IMR-90 (cell line): ENCODE measurements at regions not wholly inside any gene's neighbourhood (a gene's known extent, or its start where the extent isn't known, plus 50 kb on each side); places are given as distances from the start of the nearest gene placed in this dataset.

Experiments used
- CEBPB ChIP-seq: IDR thresholded peaks from 2 replicates; pipeline ENCODE4 v1.6.1; 2012; ENCODE audit warnings: low read depth, low read length, improper control_type of control experiment
- ELK1 ChIP-seq: fragments of 150-350 bp; IDR thresholded peaks from 2 replicates; pipeline ENCODE4 v1.6.1; 2016; ENCODE audit warnings: low read depth, mild to moderate bottlenecking, low read length, moderate library complexity, borderline replicate concordance
- MAZ ChIP-seq: IDR thresholded peaks from 2 replicates; pipeline ENCODE4 v1.6.1; 2012; ENCODE audit warnings: low read depth, mild to moderate bottlenecking, low read length, improper control_type of control experiment, moderate library complexity, borderline replicate concordance
- POLR2A ChIP-seq: IDR thresholded peaks from 2 replicates; pipeline ENCODE4 v1.6.1; 2012; ENCODE audit warnings: mild to moderate bottlenecking, low read depth, low read length
- RAD21 ChIP-seq: IDR thresholded peaks from 2 replicates; pipeline ENCODE4 v1.6.1; 2012; ENCODE audit warnings: low read length, improper control_type of control experiment
- RFX5 ChIP-seq: IDR thresholded peaks from 2 replicates; pipeline ENCODE4 v1.8.0; 2012; ENCODE audit warnings: low read depth, mild to moderate bottlenecking, low read length, moderate library complexity
- TF ChIP-seq, protein P1 (sequence below): fragments of 150-350 bp; IDR thresholded peaks from 2 replicates; pipeline ENCODE4 v1.6.1; 2017; ENCODE audit warnings: mild to moderate bottlenecking, antibody characterized with exemption, low read length, low read depth
- TF ChIP-seq, protein P2 (sequence below): conservative IDR thresholded peaks from 2 replicates; pipeline ENCODE4 v1.5.1; 2012; ENCODE audit warnings: mild to moderate bottlenecking, low read depth, low read length, improper control_type of control experiment

DNA sequence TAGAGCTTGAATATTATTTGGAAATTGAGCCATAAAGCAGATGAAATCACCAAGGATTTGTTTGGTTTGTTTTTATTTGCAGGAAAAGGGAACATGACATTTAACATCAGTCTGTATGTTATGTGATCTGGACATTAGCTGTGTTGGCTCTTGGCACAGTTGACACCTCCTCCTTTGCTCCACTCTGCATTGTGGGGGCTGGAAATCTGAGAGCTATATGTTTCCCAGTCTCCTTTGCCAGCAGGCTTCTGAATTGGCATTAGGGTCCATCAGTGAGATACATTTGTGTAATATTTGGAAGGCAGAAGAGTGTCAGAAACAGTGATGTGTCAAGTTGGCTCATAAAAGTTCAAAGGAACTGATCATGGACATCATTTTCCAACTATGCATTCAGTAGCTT lies 322.1 kb upstream of the ATP2B1 start:
- TF ChIP-seq, protein P1, sequence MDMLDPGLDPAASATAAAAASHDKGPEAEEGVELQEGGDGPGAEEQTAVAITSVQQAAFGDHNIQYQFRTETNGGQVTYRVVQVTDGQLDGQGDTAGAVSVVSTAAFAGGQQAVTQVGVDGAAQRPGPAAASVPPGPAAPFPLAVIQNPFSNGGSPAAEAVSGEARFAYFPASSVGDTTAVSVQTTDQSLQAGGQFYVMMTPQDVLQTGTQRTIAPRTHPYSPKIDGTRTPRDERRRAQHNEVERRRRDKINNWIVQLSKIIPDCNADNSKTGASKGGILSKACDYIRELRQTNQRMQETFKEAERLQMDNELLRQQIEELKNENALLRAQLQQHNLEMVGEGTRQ: no peak
- TF ChIP-seq, protein P2, sequence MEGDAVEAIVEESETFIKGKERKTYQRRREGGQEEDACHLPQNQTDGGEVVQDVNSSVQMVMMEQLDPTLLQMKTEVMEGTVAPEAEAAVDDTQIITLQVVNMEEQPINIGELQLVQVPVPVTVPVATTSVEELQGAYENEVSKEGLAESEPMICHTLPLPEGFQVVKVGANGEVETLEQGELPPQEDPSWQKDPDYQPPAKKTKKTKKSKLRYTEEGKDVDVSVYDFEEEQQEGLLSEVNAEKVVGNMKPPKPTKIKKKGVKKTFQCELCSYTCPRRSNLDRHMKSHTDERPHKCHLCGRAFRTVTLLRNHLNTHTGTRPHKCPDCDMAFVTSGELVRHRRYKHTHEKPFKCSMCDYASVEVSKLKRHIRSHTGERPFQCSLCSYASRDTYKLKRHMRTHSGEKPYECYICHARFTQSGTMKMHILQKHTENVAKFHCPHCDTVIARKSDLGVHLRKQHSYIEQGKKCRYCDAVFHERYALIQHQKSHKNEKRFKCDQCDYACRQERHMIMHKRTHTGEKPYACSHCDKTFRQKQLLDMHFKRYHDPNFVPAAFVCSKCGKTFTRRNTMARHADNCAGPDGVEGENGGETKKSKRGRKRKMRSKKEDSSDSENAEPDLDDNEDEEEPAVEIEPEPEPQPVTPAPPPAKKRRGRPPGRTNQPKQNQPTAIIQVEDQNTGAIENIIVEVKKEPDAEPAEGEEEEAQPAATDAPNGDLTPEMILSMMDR: no peak
- TF ChIP-seq POLR2A: no peak
- no peak for TF ChIP-seq RAD21
- TF ChIP-seq ELK1: no peak
- no peak for TF ChIP-seq RFX5
- TF ChIP-seq MAZ: no peak
- TF ChIP-seq CEBPB: no peak
